SU-DHL-6 (cell line): ENCODE measurements at regions not wholly inside any gene's neighbourhood (a gene's known extent, or its start where the extent isn't known, plus 50 kb on each side); places are given as distances from the start of the nearest gene placed in this dataset.

Source experiments
- H2AFZ ChIP-seq: fragments of 200-600 bp; sonication (generic); 2 replicates; pipeline ENCODE4 v1.6.1; 2014; ENCODE audit warnings: low read depth, mild to moderate bottlenecking, moderate library complexity, mixed read lengths, antibody characterized with exemption, low read length; ENCODE audit not compliant: severe bottlenecking
- H3F3A ChIP-seq: fragments of 200-600 bp; shearing (Covaris generic); 2 replicates; pipeline ENCODE4 v1.6.0; 2016; ENCODE audit warnings: antibody characterized with exemption, mild to moderate bottlenecking; ENCODE audit not compliant: insufficient read depth
- H3K27ac ChIP-seq: fragments of 200-600 bp; sonication (generic); 2 replicates; pipeline ENCODE4 v1.5.1; 2016; ENCODE audit warnings: low read depth, mild to moderate bottlenecking, low read length, moderate library complexity, mixed read lengths
- H3K27me3 ChIP-seq: fragments of 200-600 bp; sonication (generic), shearing (Covaris generic); 2 replicates; pipeline ENCODE4 v1.6.0; 2014; ENCODE audit warnings: mild to moderate bottlenecking, low read length
- H3K36me3 ChIP-seq: fragments of 200-600 bp; sonication (generic); 2 replicates; pipeline ENCODE4 v1.6.1; 2014; ENCODE audit warnings: mild to moderate bottlenecking, low read length, mixed read lengths
- H3K4me2 ChIP-seq: fragments of 300-600, 200-600 bp; shearing (Covaris generic), sonication (generic); 2 replicates; pipeline ENCODE4 v1.6.0; 2014; ENCODE audit warnings: low read length, low read depth, mild to moderate bottlenecking; ENCODE audit not compliant: poor library complexity, severe bottlenecking
- H3K4me3 ChIP-seq: fragments of 200-600 bp; sonication (generic); 2 replicates; pipeline ENCODE4 v1.5.1; 2014; ENCODE audit warnings: antibody characterized with exemption, low read length, mild to moderate bottlenecking, mixed read lengths; ENCODE audit not compliant: insufficient read depth, poor library complexity, severe bottlenecking
- H3K79me2 ChIP-seq: fragments of 200-600 bp; sonication (generic); 2 replicates; pipeline ENCODE4 v1.6.1; 2014; ENCODE audit warnings: mild to moderate bottlenecking, low read length, moderate library complexity; ENCODE audit not compliant: insufficient read depth
- H3K9ac ChIP-seq: fragments of 200-600 bp; sonication (generic); 2 replicates; pipeline ENCODE4 v1.7.0; 2014; ENCODE audit warnings: mild to moderate bottlenecking, low read length
- H3K9me2 ChIP-seq: fragments of 200-600 bp; sonication (generic); replicated peaks from 2 replicates; pipeline ENCODE4 v1.6.1; 2014; ENCODE audit warnings: low read length; ENCODE audit not compliant: insufficient read depth
- H3K9me3 ChIP-seq: fragments of 200-600 bp; sonication (generic); 2 replicates; pipeline ENCODE4 v1.6.1; 2014; ENCODE audit warnings: low read length, mixed read lengths; ENCODE audit not compliant: insufficient read depth
- H4K20me1 ChIP-seq: fragments of 200-600 bp; sonication (generic); 2 replicates; pipeline ENCODE4 v1.6.1; 2014; ENCODE audit warnings: low read depth, mild to moderate bottlenecking, antibody characterized with exemption, low read length, moderate library complexity, mixed read lengths
- CTCF ChIP-seq: fragments of 200-600 bp; sonication (generic); IDR thresholded peaks from one replicate; pipeline ENCODE4 v1.5.1; 2017; ENCODE audit warnings: antibody characterized with exemption, mild to moderate bottlenecking, low read length, moderate library complexity; ENCODE audit not compliant: insufficient read depth, poor library complexity, severe bottlenecking
- EZH2phosphoT487 ChIP-seq: fragments of 200-600 bp; sonication (generic), shearing (Covaris generic); conservative IDR thresholded peaks from 2 replicates; pipeline ENCODE4 v1.6.1; 2018; ENCODE audit warnings: mild to moderate bottlenecking, antibody characterized with exemption, low read length, moderate library complexity, mixed read lengths

- Histone ChIP-seq H3F3A (no peaks in the 10 kb centered on the region), H3K4me2 (no peak overlapping the region), H3K27ac (no peak overlapping the region), H3K4me3 (no peak overlapping the region), H3K9me3 (no peaks in the 10 kb centered on the region), H3K36me3 (no peaks in the 10 kb centered on the region), H3K79me2 (no peaks in the 10 kb centered on the region), H3K9me2 (no peaks in the 10 kb centered on the region), H2AFZ (no peak overlapping the region), H3K9ac (no peak overlapping the region), H4K20me1 (no peaks in the 10 kb centered on the region), H3K27me3 (no peaks in the 10 kb centered on the region)
- no peak for TF ChIP-seq EZH2phosphoT487
- no peak for TF ChIP-seq CTCF
Observed at GRCh38 chr13:85317781-85318180, 481.4 kb downstream of the SLITRK6 start.

- H3K9me2 ChIP-seq, result no peaks in the 10 kb centered on the region
- H3K27me3 ChIP-seq, result no peaks in the 10 kb centered on the region
- no peak overlapping the region for H3K27ac ChIP-seq
- no peak overlapping the region for H3K4me2 ChIP-seq
- H3K79me2 ChIP-seq, result no peaks in the 10 kb centered on the region
- H2AFZ ChIP-seq, result no peak overlapping the region
- H3K36me3 ChIP-seq, result no peaks in the 10 kb centered on the region
- no peaks in the 10 kb centered on the region for H3F3A ChIP-seq
- H3K9me3 ChIP-seq, result no peaks in the 10 kb centered on the region
- no peak overlapping the region for H3K4me3 ChIP-seq
- TF ChIP-seq CTCF, result no peak
- TF ChIP-seq EZH2phosphoT487, result no peak
- no peaks in the 10 kb centered on the region for H4K20me1 ChIP-seq
- no peak overlapping the region for H3K9ac ChIP-seq
Observed at GRCh38 chr13:85316506-85317025, 482.7 kb downstream of the SLITRK6 start.

GRCh38 chr13:85314686-85315085 is 484.5 kb downstream of the SLITRK6 start:
- H4K20me1 ChIP-seq, result no peaks in the 10 kb centered on the region
- TF ChIP-seq EZH2phosphoT487, result no peak
- no peak for TF ChIP-seq CTCF
- H3K9me2 ChIP-seq, result no peaks in the 10 kb centered on the region
- H3K27ac ChIP-seq, result no peak overlapping the region
- H3K36me3 ChIP-seq, result no peaks in the 10 kb centered on the region
- no peak overlapping the region for H3K4me3 ChIP-seq
- no peaks in the 10 kb centered on the region for H3K27me3 ChIP-seq
- H3K79me2 ChIP-seq, result no peaks in the 10 kb centered on the region
- no peaks in the 10 kb centered on the region for H3F3A ChIP-seq
- H2AFZ ChIP-seq, result no peak overlapping the region
- no peak overlapping the region for H3K9ac ChIP-seq
- no peaks in the 10 kb centered on the region for H3K9me3 ChIP-seq
- H3K4me2 ChIP-seq, result no peak overlapping the region
